ENCODE measurements at regions not wholly inside any gene's neighbourhood (a gene's known extent, or its start where the extent isn't known, plus 50 kb on each side); places are given as distances from the start of the nearest gene placed in this dataset.

- no peak for TF ChIP-seq CTCF (IDR thresholded peaks at IDR 0.05; ENCODE audit: insufficient read depth, low read length)
- TF ChIP-seq GABPA (IDR thresholded peaks at IDR 0.05; ENCODE audit: low read depth): no peak
- no peak for TF ChIP-seq POLR2AphosphoS5 (IDR thresholded peaks at IDR 0.05; ENCODE audit: low read depth)
- TF ChIP-seq REST (IDR thresholded peaks at IDR 0.05; ENCODE audit: insufficient replicate concordance, low read depth): no peak
- TF ChIP-seq SPI1 (IDR thresholded peaks at IDR 0.05; ENCODE audit: borderline replicate concordance, low read depth): no peak
These were observed 303.6 kb downstream of the GLRX3 start for GRCh38 chr10:130439766-130440165.
